IMR-90 (cell line): ENCODE measurements at regions not wholly inside any gene's neighbourhood (a gene's known extent, or its start where the extent isn't known, plus 50 kb on each side); places are given as distances from the start of the nearest gene placed in this dataset.

Experiments
- ATAC-seq: fragments of 200-7000 bp; cut with Tn5 transposase; 2 replicates; pipeline ENCODE4 v1.9.1; 2020; ENCODE audit warnings: low read depth, mild to moderate bottlenecking, moderate library complexity
- BruUV-seq: library from RNA; stranded (reverse); fragments of 400-500 nt; replicated peaks from 2 replicates; lab custom pipeline; 2021; lab: Mats Ljungman, UMichigan
- CTCF ChIA-PET: fragments of 300-600 bp; formaldehyde crosslinking; extraction: SDS; loops from one replicate; lab custom pipeline; 2021; ENCODE audit warnings: antibody characterized with exemption; lab: Yijun Ruan, JAX
- POLR2A ChIA-PET: fragments of 300-600 bp; sonication (Branson Sonifier 250); formaldehyde crosslinking; loops from one replicate; lab custom pipeline; 2022; ENCODE audit warnings: antibody characterized with exemption; ENCODE audit not compliant: unreplicated experiment; lab: Charles Lee
- DNase-seq: peaks from one replicate; pipeline ENCODE4 v3.0.0; 2013
- H2AFZ ChIP-seq: replicated peaks from 2 replicates; pipeline ENCODE3; 2013; ENCODE audit warnings: low read length, mild to moderate bottlenecking; ENCODE audit not compliant: poor library complexity
- H2AK5ac ChIP-seq: 2 replicates; pipeline ENCODE4 v1.6.1; 2013; ENCODE audit warnings: low read depth, low read length, inconsistent platforms
- H2AK9ac ChIP-seq: replicated peaks from 2 replicates; pipeline ENCODE3; 2013; ENCODE audit warnings: mild to moderate bottlenecking, low read depth, low read length, moderate library complexity; ENCODE audit not compliant: poor library complexity
- H2BK120ac ChIP-seq: 2 replicates; pipeline ENCODE4 v1.6.1; 2013; ENCODE audit warnings: low read depth, low read length, inconsistent platforms
- H2BK15ac ChIP-seq: 3 replicates; pipeline ENCODE4 v1.6.1; 2013; ENCODE audit warnings: low read depth, low read length, inconsistent platforms
- H2BK20ac ChIP-seq: 2 replicates; pipeline ENCODE4 v1.6.1; 2013; ENCODE audit warnings: low read depth, mild to moderate bottlenecking, inconsistent platforms, low read length, moderate library complexity
- H2BK5ac ChIP-seq: 2 replicates; pipeline ENCODE4 v1.6.1; 2013; ENCODE audit warnings: mild to moderate bottlenecking, low read depth, low read length, inconsistent platforms; ENCODE audit not compliant: poor library complexity, severe bottlenecking
- H3K14ac ChIP-seq: replicated peaks from 2 replicates; pipeline ENCODE4 v1.6.1; 2013; ENCODE audit warnings: low read depth, low read length, inconsistent platforms
- H3K18ac ChIP-seq: 2 replicates; pipeline ENCODE4 v1.6.1; 2013; ENCODE audit warnings: low read depth, low read length, control low read depth
- H3K23ac ChIP-seq: 2 replicates; pipeline ENCODE4 v1.6.1; 2013; ENCODE audit warnings: low read depth, low read length, inconsistent platforms
- H3K27ac ChIP-seq: 2 replicates; pipeline ENCODE4 v1.5.1; 2013; ENCODE audit warnings: mild to moderate bottlenecking, control low read depth, low read length; ENCODE audit not compliant: insufficient read depth
- H3K27me3 ChIP-seq: 2 replicates; pipeline ENCODE4 v1.6.1; 2013; ENCODE audit warnings: low read length; ENCODE audit not compliant: control insufficient read depth, insufficient read depth
- H3K36me3 ChIP-seq: 2 replicates; pipeline ENCODE4 v1.6.1; 2013; ENCODE audit warnings: low read length, mixed read lengths; ENCODE audit not compliant: control insufficient read depth, insufficient read depth
- H3K4ac ChIP-seq: 2 replicates; pipeline ENCODE4 v1.6.1; 2013; ENCODE audit warnings: low read depth, low read length, inconsistent platforms
- H3K4me1 ChIP-seq: 2 replicates; pipeline ENCODE4 v1.6.1; 2013; ENCODE audit warnings: low read length, mixed read lengths; ENCODE audit not compliant: control insufficient read depth, insufficient read depth
- H3K4me2 ChIP-seq: 2 replicates; pipeline ENCODE4 v1.6.1; 2013; ENCODE audit warnings: low read depth, mild to moderate bottlenecking, control low read depth, low read length, moderate library complexity
- H3K4me3 ChIP-seq: 2 replicates; pipeline ENCODE4 v1.5.1; 2013; ENCODE audit warnings: low read depth, mild to moderate bottlenecking, control low read depth, low read length, moderate library complexity; ENCODE audit not compliant: insufficient read depth
- H3K56ac ChIP-seq: 2 replicates; pipeline ENCODE4 v1.6.1; 2013; ENCODE audit warnings: low read length, inconsistent platforms; ENCODE audit not compliant: insufficient read depth; ENCODE audit errors: extremely low read depth
- H3K79me1 ChIP-seq, 2 experiments: 2 replicates each; pipeline ENCODE4 v1.6.1; 2013; ENCODE audit warnings: low read length in 2 of 2, inconsistent platforms in 1 of 2, low read depth in 1 of 2
- H3K9ac ChIP-seq: 2 replicates; pipeline ENCODE4 v1.6.1; 2013; ENCODE audit warnings: low read depth, low read length, control low read depth
- H3K9me1 ChIP-seq: 2 replicates; pipeline ENCODE4 v1.6.1; 2013; ENCODE audit warnings: low read length, inconsistent platforms; ENCODE audit not compliant: insufficient read depth
- H3K9me3 ChIP-seq: 2 replicates; pipeline ENCODE4 v1.6.1; 2013; ENCODE audit warnings: low read length; ENCODE audit not compliant: control insufficient read depth, insufficient read depth
- H4K20me1 ChIP-seq: 2 replicates; pipeline ENCODE4 v1.6.1; 2013; ENCODE audit warnings: low read length, inconsistent platforms; ENCODE audit not compliant: insufficient read depth
- H4K5ac ChIP-seq: 2 replicates; pipeline ENCODE4 v1.6.1; 2013; ENCODE audit warnings: mild to moderate bottlenecking, low read depth, low read length, control low read depth
- H4K8ac ChIP-seq, 2 experiments: 2 replicates each; pipeline ENCODE4 v1.6.1; 2013; ENCODE audit warnings: low read depth in 2 of 2, low read length in 2 of 2, control low read depth in 1 of 2, inconsistent platforms in 1 of 2
- H4K91ac ChIP-seq: 2 replicates; pipeline ENCODE4 v1.6.1; 2013; ENCODE audit warnings: low read depth, low read length, inconsistent platforms; ENCODE audit not compliant: insufficient read depth
- CHD1 ChIP-seq: IDR thresholded peaks from 2 replicates; pipeline ENCODE4 v1.6.1; 2012; ENCODE audit warnings: low read depth, low read length, improper control_type of control experiment
- RAD21 ChIP-seq: IDR thresholded peaks from 2 replicates; pipeline ENCODE4 v1.6.1; 2012; ENCODE audit warnings: low read length, improper control_type of control experiment
- RCOR1 ChIP-seq: IDR thresholded peaks from 2 replicates; pipeline ENCODE4 v1.6.1; 2012; ENCODE audit warnings: mild to moderate bottlenecking, low read length, improper control_type of control experiment; ENCODE audit not compliant: insufficient replicate concordance
- SMC3 ChIP-seq: fragments of 150-350 bp; IDR thresholded peaks from 2 replicates; pipeline ENCODE4 v1.6.1; 2016; ENCODE audit warnings: low read depth, mild to moderate bottlenecking, antibody characterized with exemption, low read length, moderate library complexity
- WGBS, 2 experiments: methylation state at CpG; one replicate each; pipeline versions ENCODE4 v1.1.5 to v1.1.7; 2013; ENCODE audit warnings: missing lambda C conversion rate in 2 of 2; ENCODE audit not compliant: insufficient read length in 1 of 2; ENCODE audit errors: extremely low coverage in 2 of 2; 5-methylcytosine and 5-hydroxymethylcytosine counted together
- dilution Hi-C: fragments of 300-500 bp; cut with HindIII; formaldehyde crosslinking; loops from one replicate; pipeline ENCODE4 v1.14.3; 2018; ENCODE audit warnings: low sequenced_read_pairs; ENCODE audit not compliant: unreplicated experiment
- in situ Hi-C: fragments of 300-500 bp; cut with MboI; formaldehyde crosslinking; loops from 3 replicates; pipeline ENCODE4 v1.14.3; 2019; ENCODE audit warnings: low sequenced_read_pairs, inconsistent platforms, mixed read lengths
- intact Hi-C: fragments of 100-400 bp; cut with micrococcal nuclease; formaldehyde crosslinking; loops from 2 replicates; pipeline ENCODE4 v1.10.0; 2022
- TF ChIP-seq, protein P1 (sequence below): fragments of 150-350 bp; IDR thresholded peaks from 2 replicates; pipeline ENCODE4 v1.6.1; 2016; ENCODE audit warnings: low read depth, mild to moderate bottlenecking, low read length, moderate library complexity, borderline replicate concordance
- TF ChIP-seq, protein P2 (sequence below): conservative IDR thresholded peaks from 2 replicates; pipeline ENCODE4 v1.5.1; 2012; ENCODE audit warnings: mild to moderate bottlenecking, low read depth, low read length, improper control_type of control experiment

DNA sequence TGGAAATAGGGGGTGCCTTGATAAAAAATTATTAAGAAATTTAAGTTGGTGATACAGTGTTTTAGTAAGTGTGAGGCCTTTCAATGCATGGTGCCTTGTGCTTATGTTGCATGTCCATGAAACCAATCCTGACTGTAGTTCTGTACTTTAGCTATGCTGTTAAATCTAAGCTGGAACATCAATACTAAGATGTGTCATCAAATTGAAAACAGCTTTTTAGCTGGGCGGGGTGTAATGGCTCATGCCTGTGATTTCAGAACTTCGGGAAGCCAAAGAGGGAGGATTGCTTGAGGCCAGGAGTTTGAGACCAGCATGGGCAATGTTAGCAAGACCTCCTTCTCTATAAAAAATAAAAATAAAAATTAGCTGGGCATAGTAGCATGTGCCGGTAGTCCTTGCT, 930.3 kb upstream of the PCDH9 start:
- ChIA-PET CTCF (interaction anchor here (0.6 kb wide), 1 partner anchor 1888 kb away, joined by 8 read pairs; no protein-coding TSS in a partner anchor), POLR2A (no interaction called here)
- Histone ChIP-seq H3K36me3 (no peaks in the 10 kb centered on the region), H3K4me3 (no peak overlapping the region), H4K20me1 (no peaks in the 10 kb centered on the region), H3K27me3 (no peaks in the 10 kb centered on the region), H2BK5ac (no peak overlapping the region), H3K9me1 (no peaks in the 10 kb centered on the region), H2AK9ac (no peak overlapping the region), H3K14ac (no peak overlapping the region), H4K91ac (no peak overlapping the region), H2BK20ac (no peak overlapping the region), H2BK120ac (no peak overlapping the region), H3K9ac (no peak overlapping the region), H3K4ac (no peak overlapping the region), H3K9me3 (peaks cover 2% of the 10 kb centered on the region; the same call in 1 of the 2 replicates), H3K27ac (no peak overlapping the region), H3K79me1 (no peaks in the 10 kb centered on the region), H3K4me2 (no peak overlapping the region), H3K23ac (no peak overlapping the region), H3K4me1 (no peaks in the 10 kb centered on the region), H4K5ac (no peak overlapping the region), H3K56ac (no peak overlapping the region), H2AFZ (no peak overlapping the region), H4K8ac (no peak overlapping the region), H2AK5ac (no peak overlapping the region), H3K18ac (no peak overlapping the region), H2BK15ac (no peak overlapping the region)
- TF ChIP-seq, protein P1, sequence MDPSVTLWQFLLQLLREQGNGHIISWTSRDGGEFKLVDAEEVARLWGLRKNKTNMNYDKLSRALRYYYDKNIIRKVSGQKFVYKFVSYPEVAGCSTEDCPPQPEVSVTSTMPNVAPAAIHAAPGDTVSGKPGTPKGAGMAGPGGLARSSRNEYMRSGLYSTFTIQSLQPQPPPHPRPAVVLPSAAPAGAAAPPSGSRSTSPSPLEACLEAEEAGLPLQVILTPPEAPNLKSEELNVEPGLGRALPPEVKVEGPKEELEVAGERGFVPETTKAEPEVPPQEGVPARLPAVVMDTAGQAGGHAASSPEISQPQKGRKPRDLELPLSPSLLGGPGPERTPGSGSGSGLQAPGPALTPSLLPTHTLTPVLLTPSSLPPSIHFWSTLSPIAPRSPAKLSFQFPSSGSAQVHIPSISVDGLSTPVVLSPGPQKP, result no peak
- TF ChIP-seq RAD21 (no peak), SMC3 (no peak), CHD1 (no peak), RCOR1 (no peak)
- TF ChIP-seq, protein P2, sequence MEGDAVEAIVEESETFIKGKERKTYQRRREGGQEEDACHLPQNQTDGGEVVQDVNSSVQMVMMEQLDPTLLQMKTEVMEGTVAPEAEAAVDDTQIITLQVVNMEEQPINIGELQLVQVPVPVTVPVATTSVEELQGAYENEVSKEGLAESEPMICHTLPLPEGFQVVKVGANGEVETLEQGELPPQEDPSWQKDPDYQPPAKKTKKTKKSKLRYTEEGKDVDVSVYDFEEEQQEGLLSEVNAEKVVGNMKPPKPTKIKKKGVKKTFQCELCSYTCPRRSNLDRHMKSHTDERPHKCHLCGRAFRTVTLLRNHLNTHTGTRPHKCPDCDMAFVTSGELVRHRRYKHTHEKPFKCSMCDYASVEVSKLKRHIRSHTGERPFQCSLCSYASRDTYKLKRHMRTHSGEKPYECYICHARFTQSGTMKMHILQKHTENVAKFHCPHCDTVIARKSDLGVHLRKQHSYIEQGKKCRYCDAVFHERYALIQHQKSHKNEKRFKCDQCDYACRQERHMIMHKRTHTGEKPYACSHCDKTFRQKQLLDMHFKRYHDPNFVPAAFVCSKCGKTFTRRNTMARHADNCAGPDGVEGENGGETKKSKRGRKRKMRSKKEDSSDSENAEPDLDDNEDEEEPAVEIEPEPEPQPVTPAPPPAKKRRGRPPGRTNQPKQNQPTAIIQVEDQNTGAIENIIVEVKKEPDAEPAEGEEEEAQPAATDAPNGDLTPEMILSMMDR, result no peak
- in situ Hi-C loops, result no loop called here
- dilution Hi-C loops, result no loop called here
- WGBS, 2 experiments, result no CpG with 5 or more reads among the region's 3 CpGs
- intact Hi-C loops, result no loop called here
- no peak for ATAC-seq
- BruUV-seq, result no TSS peak
- DNase-seq, result no peak
